HCT116 (cell line): ENCODE measurements at regions not wholly inside any gene's neighbourhood (a gene's known extent, or its start where the extent isn't known, plus 50 kb on each side); places are given as distances from the start of the nearest gene placed in this dataset.

Experiments used
- ATAC-seq: fragments of 200-7000 bp; cut with Tn5 transposase; 2 replicates; pipeline ENCODE4 v1.9.1; 2020; ENCODE audit warnings: mild to moderate bottlenecking, moderate library complexity
- BruUV-seq: library from RNA; stranded (reverse); fragments of 400-500 nt; replicated peaks from 2 replicates; lab custom pipeline; 2021; lab: Mats Ljungman, UMichigan
- CTCF ChIA-PET: fragments of 300-600 bp; sonication (Branson Sonifier 250); formaldehyde crosslinking; loops from one replicate; lab custom pipeline; 2021; ENCODE audit warnings: antibody characterized with exemption; lab: Charles Lee
- POLR2A ChIA-PET: fragments of 300-600, 350-600 bp; sonication (Branson Sonifier 250); formaldehyde crosslinking; loops from one replicate; lab custom pipeline; 2021; ENCODE audit warnings: antibody characterized with exemption; lab: Charles Lee
- RAD21 ChIA-PET, 2 experiments: fragments of 300-600 bp; sonication (Branson Sonifier 250); formaldehyde crosslinking; loops; one replicate each; lab custom pipeline; 2023; ENCODE audit warnings: low total read pairs in 2 of 2; ENCODE audit not compliant: uncharacterized antibody in 2 of 2, unreplicated experiment in 2 of 2, low non-redundant PET in 1 of 2; lab: Charles Lee
- DNase-seq: peaks from one replicate; pipeline ENCODE4 v3.0.0-alpha.2; 2010; ENCODE audit warnings: low read depth, low spot score
- H2AFZ ChIP-seq: fragments of 200-600 bp; shearing (Covaris generic), sonication (generic); 2 replicates; pipeline ENCODE4 v1.6.1; 2017; ENCODE audit warnings: low read depth, mixed run types, mixed read lengths, antibody characterized with exemption, low read length; ENCODE audit not compliant: poor library complexity, severe bottlenecking
- H3K27ac ChIP-seq: 2 replicates; pipeline ENCODE4 v1.5.1; 2012; ENCODE audit warnings: low read depth, low read length
- H3K27me3 ChIP-seq: fragments of 200-600 bp; sonication (generic); 2 replicates; pipeline ENCODE4 v1.6.1; 2016; ENCODE audit warnings: mixed run types, low read length, mixed read lengths; ENCODE audit not compliant: insufficient read depth
- H3K36me3 ChIP-seq, 2 experiments: fragments of 200-500 bp in 1 of 2; fragments of 200-600 bp in 1 of 2; sonication (Bioruptor generic) in 1 of 2; sonication (generic) in 1 of 2; 2 replicates each; pipeline versions ENCODE4 v1.5.1 to v1.6.1; 2014 to 2016; ENCODE audit warnings: low read length in 2 of 2, inconsistent platforms in 1 of 2, mixed read lengths in 1 of 2, mixed run types in 1 of 2; ENCODE audit not compliant: insufficient read depth in 2 of 2, control insufficient read depth in 1 of 2
- H3K4me1 ChIP-seq, 2 experiments: fragments of 200-600 bp in 1 of 2; sonication (generic) in 1 of 2; 2 replicates each; pipeline versions ENCODE4 v1.5.1 to v1.6.1; 2012 to 2017; ENCODE audit warnings: low read length in 2 of 2, inconsistent platforms in 1 of 2, mild to moderate bottlenecking in 1 of 2, mixed read lengths in 1 of 2, mixed run types in 1 of 2, moderate library complexity in 1 of 2; ENCODE audit not compliant: insufficient read depth in 2 of 2, control insufficient read depth in 1 of 2
- H3K4me2 ChIP-seq: fragments of 200-600 bp; sonication (generic); 2 replicates; pipeline ENCODE4 v1.6.1; 2017; ENCODE audit warnings: mixed run types, low read length, mixed read lengths
- H3K4me3 ChIP-seq, 2 experiments: fragments of 200-600 bp in 1 of 2; sonication (generic) in 1 of 2; replicated peaks in 1 of 2; 2 replicates each; pipeline ENCODE4 v1.5.1; 2011 to 2016; ENCODE audit warnings: low read length in 2 of 2, control low read depth in 1 of 2, low read depth in 1 of 2, mild to moderate bottlenecking in 1 of 2, mixed read lengths in 1 of 2, mixed run types in 1 of 2
- H3K79me2 ChIP-seq: fragments of 200-600 bp; sonication (generic); 2 replicates; pipeline ENCODE4 v1.6.1; 2017; ENCODE audit warnings: mild to moderate bottlenecking, mixed run types, low read length, moderate library complexity, mixed read lengths; ENCODE audit not compliant: insufficient read depth
- H3K9ac ChIP-seq: fragments of 200-600 bp; sonication (generic); 2 replicates; pipeline ENCODE4 v1.6.1; 2016; ENCODE audit warnings: low read length, mixed read lengths
- H3K9me2 ChIP-seq: fragments of 200-600 bp; sonication (generic), shearing (Covaris generic); 2 replicates; pipeline ENCODE4 v1.6.1; 2017; ENCODE audit warnings: mixed run types, mild to moderate bottlenecking, moderate library complexity; ENCODE audit not compliant: insufficient read depth
- H3K9me3 ChIP-seq, 2 experiments: fragments of 200-500 bp in 1 of 2; fragments of 200-600 bp in 1 of 2; sonication (Bioruptor generic) in 1 of 2; sonication (generic) in 1 of 2; 2 replicates each; pipeline ENCODE4 v1.6.1; 2014 to 2017; ENCODE audit warnings: low read length in 2 of 2, mixed read lengths in 2 of 2, inconsistent platforms in 1 of 2, low read depth in 1 of 2, mild to moderate bottlenecking in 1 of 2, mixed run types in 1 of 2, moderate library complexity in 1 of 2; ENCODE audit not compliant: control insufficient read depth in 1 of 2, insufficient read depth in 1 of 2
- H4K20me1 ChIP-seq: fragments of 200-600 bp; sonication (generic), shearing (Covaris generic); 2 replicates; pipeline ENCODE4 v1.6.1; 2017; ENCODE audit warnings: mixed run types, mild to moderate bottlenecking, moderate library complexity; ENCODE audit not compliant: insufficient read depth
- CBX3 ChIP-seq: IDR thresholded peaks from 2 replicates; pipeline ENCODE4 v1.6.1; 2012; ENCODE audit warnings: low read depth
- EGR1 ChIP-seq: IDR thresholded peaks from 2 replicates; pipeline ENCODE4 v1.6.1; 2012; ENCODE audit warnings: low read depth
- ELF1 ChIP-seq: IDR thresholded peaks from 2 replicates; pipeline ENCODE4 v1.6.1; 2012; ENCODE audit warnings: low read depth, borderline replicate concordance
- EZH2 ChIP-seq: fragments of 200-600 bp; sonication (generic); IDR thresholded peaks from 2 replicates; pipeline ENCODE4 v1.6.1; 2017; ENCODE audit warnings: antibody characterized with exemption, mixed run types
- RAD21 ChIP-seq: IDR thresholded peaks from 2 replicates; pipeline ENCODE4 v1.6.1; 2012; ENCODE audit warnings: low read depth, mild to moderate bottlenecking
- SIN3A ChIP-seq: IDR thresholded peaks from 2 replicates; pipeline ENCODE4 v1.6.1; 2012; ENCODE audit warnings: low read depth
- SP1 ChIP-seq: IDR thresholded peaks from 2 replicates; pipeline ENCODE4 v1.6.1; 2012; ENCODE audit warnings: low read depth
- SRF ChIP-seq: IDR thresholded peaks from 2 replicates; pipeline ENCODE4 v1.6.1; 2012; ENCODE audit warnings: low read depth
- intact Hi-C: fragments of 100-400 bp; cut with micrococcal nuclease; formaldehyde crosslinking; loops from 2 replicates; pipeline ENCODE4 v1.10.0; 2022
- TF ChIP-seq, protein P1 (sequence below): IDR thresholded peaks from 2 replicates; pipeline ENCODE4 v1.6.1; 2012; ENCODE audit warnings: low read depth
- TF ChIP-seq, protein P2 (sequence below): IDR thresholded peaks from 2 replicates; pipeline ENCODE4 v1.6.1; 2012

DNA sequence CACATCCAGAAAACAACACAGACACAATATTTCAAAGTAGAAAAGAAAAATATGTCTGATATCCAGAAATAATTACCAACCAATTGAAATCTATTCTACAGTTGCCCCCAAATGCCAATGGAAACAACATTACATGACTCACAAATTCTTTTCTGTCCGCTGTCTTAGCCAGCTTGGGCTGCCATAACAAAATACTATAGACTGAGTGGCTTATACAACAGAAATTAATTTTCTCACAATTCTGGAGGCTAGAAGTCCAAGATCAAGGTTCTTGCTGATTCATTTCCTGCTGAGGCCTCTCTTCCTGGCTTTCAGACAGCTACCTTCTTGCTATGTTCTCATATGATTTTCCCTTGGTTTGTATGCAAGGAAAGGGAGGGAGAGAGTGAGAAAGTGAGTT, 698.1 kb downstream of the DHX35 start:
- Histone ChIP-seq H3K9me2 (no peaks in the 10 kb centered on the region), H3K9me3 (peaks cover 0 to 5% of the 10 kb centered on the region in 2 experiments; a peak in 2 of 4 replicates), H3K36me3 (no peaks in the 10 kb centered on the region), H3K4me2 (no peak overlapping the region), H3K79me2 (no peaks in the 10 kb centered on the region), H3K27me3 (no peaks in the 10 kb centered on the region), H3K27ac (no peak overlapping the region), H3K4me3 (no peak overlapping the region), H2AFZ (no peak overlapping the region), H3K9ac (no peak overlapping the region), H3K4me1 (no peaks in the 10 kb centered on the region), H4K20me1 (no peaks in the 10 kb centered on the region)
- DNase-seq (no peak), ATAC-seq (no peak)
- TF ChIP-seq SIN3A, result no peak
- no peak for TF ChIP-seq EZH2
- no peak for TF ChIP-seq ELF1
- TF ChIP-seq CBX3, result no peak
- no peak for TF ChIP-seq RAD21
- TF ChIP-seq EGR1, result no peak
- no peak for TF ChIP-seq SRF
- TF ChIP-seq, protein P1, sequence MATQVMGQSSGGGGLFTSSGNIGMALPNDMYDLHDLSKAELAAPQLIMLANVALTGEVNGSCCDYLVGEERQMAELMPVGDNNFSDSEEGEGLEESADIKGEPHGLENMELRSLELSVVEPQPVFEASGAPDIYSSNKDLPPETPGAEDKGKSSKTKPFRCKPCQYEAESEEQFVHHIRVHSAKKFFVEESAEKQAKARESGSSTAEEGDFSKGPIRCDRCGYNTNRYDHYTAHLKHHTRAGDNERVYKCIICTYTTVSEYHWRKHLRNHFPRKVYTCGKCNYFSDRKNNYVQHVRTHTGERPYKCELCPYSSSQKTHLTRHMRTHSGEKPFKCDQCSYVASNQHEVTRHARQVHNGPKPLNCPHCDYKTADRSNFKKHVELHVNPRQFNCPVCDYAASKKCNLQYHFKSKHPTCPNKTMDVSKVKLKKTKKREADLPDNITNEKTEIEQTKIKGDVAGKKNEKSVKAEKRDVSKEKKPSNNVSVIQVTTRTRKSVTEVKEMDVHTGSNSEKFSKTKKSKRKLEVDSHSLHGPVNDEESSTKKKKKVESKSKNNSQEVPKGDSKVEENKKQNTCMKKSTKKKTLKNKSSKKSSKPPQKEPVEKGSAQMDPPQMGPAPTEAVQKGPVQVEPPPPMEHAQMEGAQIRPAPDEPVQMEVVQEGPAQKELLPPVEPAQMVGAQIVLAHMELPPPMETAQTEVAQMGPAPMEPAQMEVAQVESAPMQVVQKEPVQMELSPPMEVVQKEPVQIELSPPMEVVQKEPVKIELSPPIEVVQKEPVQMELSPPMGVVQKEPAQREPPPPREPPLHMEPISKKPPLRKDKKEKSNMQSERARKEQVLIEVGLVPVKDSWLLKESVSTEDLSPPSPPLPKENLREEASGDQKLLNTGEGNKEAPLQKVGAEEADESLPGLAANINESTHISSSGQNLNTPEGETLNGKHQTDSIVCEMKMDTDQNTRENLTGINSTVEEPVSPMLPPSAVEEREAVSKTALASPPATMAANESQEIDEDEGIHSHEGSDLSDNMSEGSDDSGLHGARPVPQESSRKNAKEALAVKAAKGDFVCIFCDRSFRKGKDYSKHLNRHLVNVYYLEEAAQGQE, result no peak
- TF ChIP-seq, protein P2, sequence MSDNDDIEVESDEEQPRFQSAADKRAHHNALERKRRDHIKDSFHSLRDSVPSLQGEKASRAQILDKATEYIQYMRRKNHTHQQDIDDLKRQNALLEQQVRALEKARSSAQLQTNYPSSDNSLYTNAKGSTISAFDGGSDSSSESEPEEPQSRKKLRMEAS, result no peak
- TF ChIP-seq SP1, result no peak
- intact Hi-C loops, result no loop called here
- ChIA-PET POLR2A (no interaction called here), CTCF (no interaction called here), RAD21 (no interaction called here)
- BruUV-seq, result no TSS peak
